Upper lobe of left lung (tissue), 4 donors: ENCODE measurements at regions not wholly inside any gene's neighbourhood (a gene's known extent, or its start where the extent isn't known, plus 50 kb on each side); places are given as distances from the start of the nearest gene placed in this dataset.

Experiments used
- CTCF ChIP-seq, 6 experiments: fragments of 450-650 bp in 4 of 6; fragments of 200-600 bp in 2 of 6; sonication (generic) in 2 of 6; IDR thresholded peaks; one replicate each; pipeline ENCODE4 v1.5.1; 2016 to 2019; ENCODE audit warnings: antibody characterized with exemption in 6 of 6
- EP300 ChIP-seq, 4 donors: sonication (generic); formaldehyde crosslinking; IDR thresholded peaks; one replicate each; pipeline ENCODE4 v1.5.1; 2017; ENCODE audit warnings: antibody characterized with exemption in 4 of 4, control low read depth in 2 of 4
- POLR2A ChIP-seq, 4 donors: fragments of 450-650 bp; IDR thresholded peaks; one replicate each; pipeline ENCODE4 v1.5.1; 2016 to 2017; ENCODE audit warnings: antibody characterized with exemption in 4 of 4, mild to moderate bottlenecking in 2 of 4

- TF ChIP-seq CTCF (IDR thresholded peaks at IDR 0.05) = no peak
- TF ChIP-seq POLR2A (IDR thresholded peaks at IDR 0.05) = no peak
- TF ChIP-seq EP300 (IDR thresholded peaks at IDR 0.05) = no peak
These were observed 150.9 kb upstream of the RASGEF1B start for GRCh38 chr4:81622474-81623184.
